Cardiac fibroblast (primary cell): ENCODE measurements at regions not wholly inside any gene's neighbourhood (a gene's known extent, or its start where the extent isn't known, plus 50 kb on each side); places are given as distances from the start of the nearest gene placed in this dataset.
"Not testable (repeated sequence)": the region's sequence is repeated elsewhere in the genome, so short reads cannot be mapped to it uniquely, and the experiment has no call there.

Experiments
- DNase-seq, 2 donors: peaks; one replicate each; pipeline versions ENCODE4 v3.0.0 to v3.0.0-alpha.2; 2010; ENCODE audit warnings: low read depth in 2 of 2
- H3K4me3 ChIP-seq, 2 donors: replicated peaks in 1 of 2; 1 replicate in 1 of 2; 2 replicates in 1 of 2; pipeline ENCODE4 v1.5.1; 2011; ENCODE audit warnings: low read depth in 2 of 2, low read length in 2 of 2, mild to moderate bottlenecking in 2 of 2, moderate library complexity in 1 of 2
- CTCF ChIP-seq: IDR thresholded peaks from one replicate; pipeline ENCODE4 v1.5.1; 2011; ENCODE audit warnings: low read depth, mild to moderate bottlenecking, low read length, inconsistent platforms

- no peak for TF ChIP-seq CTCF
- DNase-seq: no peak
- no peak overlapping the region for H3K4me3 ChIP-seq
Observed at GRCh38 chr7:91427051-91427450, 162.8 kb downstream of the FZD1 start.

- DNase-seq: peak; percentile 28 to 41
- H3K4me3 ChIP-seq: no peak overlapping the region
Observed at GRCh38 chr7:91431601-91432000, 167.4 kb downstream of the FZD1 start.

GRCh38 chr7:91434836-91435235 lies 170.6 kb downstream of the FZD1 start:
- peak; percentile 20 to 60 for DNase-seq
- H3K4me3 ChIP-seq: no peak overlapping the region
- TF ChIP-seq CTCF: no peak

More at GRCh38 chr7:91431601-91432000, 167.4 kb downstream of the FZD1 start:
- TF ChIP-seq CTCF: no peak

GRCh38 chr7:91435381-91436059 lies 171.3 kb downstream of the FZD1 start:
- peak in 1 of 2 donors; percentile 38 for DNase-seq
- no peak overlapping the region for H3K4me3 ChIP-seq
- no peak for TF ChIP-seq CTCF

- DNase-seq: no peak
- no peak for TF ChIP-seq CTCF
- no peak overlapping the region for H3K4me3 ChIP-seq
Observed at GRCh38 chr7:91436655-91437054, 172.4 kb downstream of the FZD1 start.

GRCh38 chr7:91440198-91440597 lies 176.0 kb downstream of the FZD1 start:
- not testable (repeated sequence) for H3K4me3 ChIP-seq, DNase-seq

GRCh38 chr7:91443862-91444261 lies 179.6 kb downstream of the FZD1 start:
- no peak for DNase-seq
- no peak overlapping the region for H3K4me3 ChIP-seq
- no peak for TF ChIP-seq CTCF
